ENCODE measurements at regions not wholly inside any gene's neighbourhood (a gene's known extent, or its start where the extent isn't known, plus 50 kb on each side); places are given as distances from the start of the nearest gene placed in this dataset.
"Not testable (repeated sequence)": the region's sequence is repeated elsewhere in the genome, so short reads cannot be mapped to it uniquely, and the experiment has no call there.

- no TSS peak for BruUV-seq (replicated peaks)
These were observed 159.1 kb upstream of the TOP1 start for GRCh38 chr20:40869218-40870147.

DNA sequence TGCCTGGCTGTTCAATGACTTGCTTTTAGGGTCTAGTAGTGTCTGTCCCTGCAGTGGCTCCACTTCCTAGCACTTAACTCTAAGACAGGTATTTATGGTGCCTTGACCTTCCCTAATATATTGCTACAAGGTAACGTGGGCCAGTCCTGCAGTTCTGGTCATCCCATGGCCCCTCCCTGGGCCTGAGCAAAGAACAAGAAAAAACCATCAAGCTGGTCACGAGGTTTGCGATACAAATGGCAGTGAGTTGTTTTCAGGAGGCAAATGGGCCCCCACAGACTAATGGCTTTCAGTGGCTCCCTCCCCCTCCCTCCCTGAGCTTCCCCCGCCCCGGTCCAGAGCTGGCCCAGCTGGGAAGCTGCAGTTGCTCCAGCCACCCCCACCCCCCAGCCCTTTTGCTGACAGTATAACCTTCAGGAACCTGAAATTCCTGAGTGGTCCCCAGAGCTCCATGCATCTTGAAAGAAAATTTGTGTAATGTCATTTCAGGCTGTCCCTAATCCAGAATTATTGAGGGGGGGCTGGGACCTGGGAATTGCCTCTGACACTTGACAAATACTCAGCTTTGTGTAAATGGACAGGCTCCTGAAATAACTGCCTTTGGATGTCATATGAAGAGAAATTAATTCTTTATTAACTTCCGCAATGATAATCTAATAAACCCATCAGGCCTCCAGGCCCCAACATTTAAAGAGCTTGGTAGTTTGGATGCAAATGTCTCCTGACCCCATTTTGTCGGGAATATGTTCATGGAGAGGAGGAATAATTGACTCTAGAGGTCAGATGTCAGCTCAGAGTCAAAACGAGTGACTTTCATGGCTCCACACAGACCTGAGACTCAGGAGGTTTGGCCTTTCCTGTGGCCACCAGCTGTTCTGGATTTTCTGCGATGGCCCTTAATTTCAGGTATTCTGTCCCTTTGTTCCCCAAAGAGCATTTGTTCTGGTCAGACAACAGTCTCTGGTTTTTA lies 153.2 kb upstream of the TOP1 start:
- no peak overlapping the region for H3K4me3 Mint-ChIP-seq (ENCODE audit: low read depth, unreplicated experiment)
- CTCF ChIA-PET = interaction anchor here (0.6 to 0.7 kb wide), 2 partner anchors 88 to 1718 kb away, joined by 3 to 4 read pairs; no protein-coding TSS in a partner anchor
- BruUV-seq (replicated peaks) = no TSS peak

More at GRCh38 chr20:40869218-40870147, 159.1 kb upstream of the TOP1 start:
- Mint-ChIP-seq H3K27ac (ENCODE audit: unreplicated experiment) (no peak overlapping the region), H3K4me1 (ENCODE audit: low read depth, unreplicated experiment) (no peaks in the 10 kb centered on the region), H3K4me3 (ENCODE audit: low read depth, unreplicated experiment) (no peak overlapping the region), H3K9me3 (ENCODE audit: low read depth, unreplicated experiment) (no peaks in the 10 kb centered on the region), H3K36me3 (ENCODE audit: insufficient read depth, unreplicated experiment) (no peaks in the 10 kb centered on the region), H3K27me3 (ENCODE audit: unreplicated experiment) (peaks cover 77% of the 10 kb centered on the region)
- intact Hi-C loops (cut with micrococcal nuclease; ENCODE audit: unreplicated experiment) = no loop called here
- no peak for TF ChIP-seq CTCF (IDR thresholded peaks at IDR 0.05; ENCODE audit: unreplicated experiment)
- DNase-seq = no peak
- CTCF ChIA-PET = no interaction called here

GRCh38 chr20:40878099-40878498 lies 150.5 kb upstream of the TOP1 start:
- H3K27me3 Mint-ChIP-seq (ENCODE audit: unreplicated experiment) = peaks cover 70% of the 10 kb centered on the region
- H3K36me3 Mint-ChIP-seq (ENCODE audit: insufficient read depth, unreplicated experiment); BruUV-seq (replicated peaks); CTCF ChIA-PET; H3K4me3 Mint-ChIP-seq (ENCODE audit: low read depth, unreplicated experiment); DNase-seq; H3K9me3 Mint-ChIP-seq (ENCODE audit: low read depth, unreplicated experiment); H3K27ac Mint-ChIP-seq (ENCODE audit: unreplicated experiment); H3K4me1 Mint-ChIP-seq (ENCODE audit: low read depth, unreplicated experiment); intact Hi-C loops (cut with micrococcal nuclease; ENCODE audit: unreplicated experiment): not testable (repeated sequence)

More for the DNA sequence above, 153.2 kb upstream of the TOP1 start:
- TF ChIP-seq CTCF (IDR thresholded peaks at IDR 0.05; ENCODE audit: unreplicated experiment) = no peak
- Mint-ChIP-seq H3K4me1 (ENCODE audit: low read depth, unreplicated experiment) (no peaks in the 10 kb centered on the region), H3K27ac (ENCODE audit: unreplicated experiment) (no peak overlapping the region), H3K9me3 (ENCODE audit: low read depth, unreplicated experiment) (no peaks in the 10 kb centered on the region), H3K36me3 (ENCODE audit: insufficient read depth, unreplicated experiment) (no peaks in the 10 kb centered on the region), H3K27me3 (ENCODE audit: unreplicated experiment) (peaks cover 82% of the 10 kb centered on the region)
- no peak for DNase-seq
- intact Hi-C loops (cut with micrococcal nuclease; ENCODE audit: unreplicated experiment) = no loop called here

- no peak for DNase-seq
- Mint-ChIP-seq H3K27ac (ENCODE audit: unreplicated experiment) (no peak overlapping the region), H3K4me3 (ENCODE audit: low read depth, unreplicated experiment) (no peak overlapping the region), H3K27me3 (ENCODE audit: unreplicated experiment) (peaks cover 70% of the 10 kb centered on the region), H3K9me3 (ENCODE audit: low read depth, unreplicated experiment) (peaks cover 4% of the 10 kb centered on the region), H3K36me3 (ENCODE audit: insufficient read depth, unreplicated experiment) (no peaks in the 10 kb centered on the region), H3K4me1 (ENCODE audit: low read depth, unreplicated experiment) (no peaks in the 10 kb centered on the region)
- no peak for TF ChIP-seq CTCF (IDR thresholded peaks at IDR 0.05; ENCODE audit: unreplicated experiment)
- intact Hi-C loops (cut with micrococcal nuclease; ENCODE audit: unreplicated experiment) = no loop called here
- no TSS peak for BruUV-seq (replicated peaks)
- CTCF ChIA-PET = interaction anchor here (0.6 to 2.1 kb wide), 2 partner anchors 83 to 823 kb away, joined by 3 to 6 read pairs; no protein-coding TSS in a partner anchor
These were observed 148.4 kb upstream of the TOP1 start for GRCh38 chr20:40880063-40880728.

Measured in Calu3 (cell line).